Common myeloid progenitor, CD34-positive (primary cell): ENCODE measurements at regions not wholly inside any gene's neighbourhood (a gene's known extent, or its start where the extent isn't known, plus 50 kb on each side); places are given as distances from the start of the nearest gene placed in this dataset.

Experiments
- CTCF ChIA-PET: fragments of 350-600 bp; sonication (Branson Sonifier 250); formaldehyde crosslinking; loops from one replicate; lab custom pipeline; 2021; ENCODE audit warnings: antibody characterized with exemption; lab: Charles Lee
- POLR2A ChIA-PET: fragments of 350-600 bp; sonication (Branson Sonifier 250); formaldehyde crosslinking; loops from one replicate; lab custom pipeline; 2021; ENCODE audit warnings: antibody characterized with exemption; lab: Charles Lee
- DNase-seq, 3 donors: peaks; one replicate each; pipeline versions ENCODE4 v3.0.0 to v3.0.0-alpha.2; 2013
- H3K27ac ChIP-seq, 2 experiments: 1 replicate in 1 of 2; 2 replicates in 1 of 2; pipeline ENCODE4 v1.7.0; 2013; ENCODE audit warnings: inconsistent platforms in 2 of 2, low read length in 2 of 2, mild to moderate bottlenecking in 2 of 2, low read depth in 1 of 2, moderate library complexity in 1 of 2; ENCODE audit not compliant: severe bottlenecking in 2 of 2, insufficient read depth in 1 of 2, poor library complexity in 1 of 2
- H3K27me3 ChIP-seq, 5 experiments: replicated peaks in 2 of 5; 1 replicate in 3 of 5; 2 replicates in 2 of 5; pipeline versions ENCODE4 v1.6.1 to v1.7.0; 2013; ENCODE audit warnings: low read length in 4 of 5, mild to moderate bottlenecking in 2 of 5, moderate library complexity in 2 of 5, inconsistent platforms in 1 of 5; ENCODE audit not compliant: insufficient read depth in 5 of 5, control insufficient read depth in 4 of 5
- H3K36me3 ChIP-seq, 4 experiments: 1 replicate in 2 of 4; 2 replicates in 2 of 4; pipeline versions ENCODE4 v1.6.1 to v1.7.0; 2013; ENCODE audit warnings: low read length in 3 of 4, control low read depth in 1 of 4, mild to moderate bottlenecking in 1 of 4; ENCODE audit not compliant: control insufficient read depth in 4 of 4, insufficient read depth in 4 of 4
- H3K4me1 ChIP-seq, 4 experiments: 1 replicate in 3 of 4; 2 replicates in 1 of 4; pipeline versions ENCODE4 v1.6.1 to v1.7.1; 2013; ENCODE audit warnings: low read length in 3 of 4, mild to moderate bottlenecking in 3 of 4, control low read depth in 1 of 4, inconsistent platforms in 1 of 4, moderate library complexity in 1 of 4; ENCODE audit not compliant: control insufficient read depth in 4 of 4, insufficient read depth in 4 of 4; ENCODE audit errors: control extremely low read depth in 1 of 4
- H3K4me3 ChIP-seq, 7 experiments: 1 replicate in 4 of 7; 2 replicates in 3 of 7; pipeline versions ENCODE4 v1.5.1 to v1.7.0; 2013; ENCODE audit warnings: mild to moderate bottlenecking in 7 of 7, low read length in 6 of 7, moderate library complexity in 6 of 7, inconsistent platforms in 2 of 7, low read depth in 2 of 7, control low read depth in 1 of 7; ENCODE audit not compliant: insufficient read depth in 4 of 7, control insufficient read depth in 1 of 7; ENCODE audit errors: extremely low read depth in 1 of 7
- H3K9me3 ChIP-seq, 5 experiments: 1 replicate in 4 of 5; 2 replicates in 1 of 5; pipeline versions ENCODE4 v1.6.1 to v1.7.1; 2013; ENCODE audit warnings: low read length in 4 of 5, mild to moderate bottlenecking in 2 of 5, inconsistent platforms in 1 of 5, low read depth in 1 of 5, moderate library complexity in 1 of 5; ENCODE audit not compliant: control insufficient read depth in 4 of 5, insufficient read depth in 2 of 5; ENCODE audit errors: control extremely low read depth in 1 of 5
- WGBS: methylation state at CpG from one replicate; pipeline ENCODE4 v1.1.5; 2013; ENCODE audit not compliant: insufficient coverage; 5-methylcytosine and 5-hydroxymethylcytosine counted together

DNA sequence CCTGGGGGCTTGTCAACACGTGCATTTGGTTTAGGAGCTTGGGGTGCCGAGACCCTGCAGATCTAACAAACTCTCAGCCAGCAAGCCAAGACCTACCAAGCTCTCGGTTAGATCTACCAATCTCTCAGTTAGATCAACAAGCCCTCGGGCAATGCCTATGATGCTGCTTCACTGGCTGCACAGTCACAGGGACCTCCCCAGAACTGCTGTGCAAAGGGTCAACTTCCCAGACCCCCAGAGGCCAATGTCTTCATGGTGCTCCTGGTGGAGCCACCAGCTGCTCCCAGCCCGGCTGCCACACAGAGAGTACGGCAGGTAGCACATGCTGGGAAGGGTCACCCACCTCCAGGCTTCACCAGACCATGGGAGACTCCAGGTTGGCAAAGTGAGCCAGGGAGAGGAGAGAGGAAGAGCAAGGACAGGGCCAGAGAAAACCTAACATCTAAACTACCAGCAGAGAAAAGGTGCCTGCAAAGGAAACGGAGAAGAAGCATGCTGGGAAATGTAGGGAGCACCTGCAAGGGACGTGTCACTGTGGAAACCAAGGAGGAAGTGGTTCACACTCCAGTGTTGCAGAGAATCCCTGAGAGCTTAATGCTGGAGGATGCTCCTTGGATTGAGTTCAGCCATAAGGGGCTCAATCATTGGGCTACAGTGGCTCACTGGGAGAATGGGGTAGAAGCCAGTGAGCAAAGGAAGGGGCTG is 51.5 kb upstream of the GDF10 start:
- ChIA-PET POLR2A (no interaction called here), CTCF (interaction anchor here (1.9 kb wide), 1 partner anchor 63 kb away, joined by 4 read pairs; no protein-coding TSS in a partner anchor)
- Histone ChIP-seq H3K9me3 (no peaks in the 10 kb centered on the region), H3K27ac (no peak overlapping the region), H3K4me1 (no peaks in the 10 kb centered on the region), H3K27me3 (no peaks in the 10 kb centered on the region), H3K36me3 (no peaks in the 10 kb centered on the region), H3K4me3 (no peak overlapping the region)
- no peak for DNase-seq
- 82% methylated on average over 5 of the region's 8 CpGs for WGBS

DNA sequence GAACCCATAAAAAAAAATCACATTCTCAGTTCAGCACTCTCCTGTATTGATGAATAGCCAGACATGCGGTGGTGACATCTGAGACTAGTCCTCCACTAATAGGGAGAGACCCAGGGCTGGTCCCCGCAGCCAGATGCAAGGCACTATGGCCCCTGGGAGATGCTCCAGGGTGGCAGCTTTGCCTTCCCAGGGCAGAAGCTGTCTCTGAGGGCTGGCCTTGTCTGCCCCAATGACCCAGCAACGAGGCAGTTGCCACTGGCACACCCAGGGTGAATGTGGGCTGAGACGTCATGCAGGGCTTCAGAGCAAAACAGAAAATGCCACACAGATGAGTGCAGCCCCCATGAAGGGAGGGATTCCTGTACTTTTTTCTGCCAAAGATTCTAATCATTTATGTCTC is 50.1 kb upstream of the GDF10 start:
- Histone ChIP-seq H3K9me3 (no peaks in the 10 kb centered on the region), H3K36me3 (no peaks in the 10 kb centered on the region), H3K4me1 (no peaks in the 10 kb centered on the region), H3K27ac (no peak overlapping the region), H3K4me3 (no peak overlapping the region), H3K27me3 (no peaks in the 10 kb centered on the region)
- WGBS, result 98% methylated on average over 4 of the region's 4 CpGs
- DNase-seq, result no peak
- ChIA-PET POLR2A (no interaction called here), CTCF (no interaction called here)
